HCT116 (cell line): ENCODE measurements at regions not wholly inside any gene's neighbourhood (a gene's known extent, or its start where the extent isn't known, plus 50 kb on each side); places are given as distances from the start of the nearest gene placed in this dataset.

Experiments used
- CTCF ChIP-seq, 3 experiments: fragments of 200-600 bp in 1 of 3; sonication (generic) in 1 of 3; IDR thresholded peaks in 2 of 3; conservative IDR thresholded peaks in 1 of 3; 2 replicates each; pipeline ENCODE4 v1.5.1; 2012 to 2017; ENCODE audit warnings: low read depth in 2 of 3, low read length in 2 of 3, antibody characterized with exemption in 1 of 3, borderline replicate concordance in 1 of 3, control low read depth in 1 of 3, mild to moderate bottlenecking in 1 of 3, mixed read lengths in 1 of 3, mixed run types in 1 of 3, moderate library complexity in 1 of 3; ENCODE audit not compliant: insufficient read depth in 1 of 3
- EZH2 ChIP-seq: fragments of 200-600 bp; sonication (generic); IDR thresholded peaks from 2 replicates; pipeline ENCODE4 v1.6.1; 2017; ENCODE audit warnings: antibody characterized with exemption, mixed run types
- EZH2phosphoT487 ChIP-seq: fragments of 200-600 bp; IDR thresholded peaks from 2 replicates; pipeline ENCODE4 v1.6.1; 2018; ENCODE audit warnings: antibody characterized with exemption, borderline replicate concordance
- FOSL1 ChIP-seq: IDR thresholded peaks from 2 replicates; pipeline ENCODE4 v1.6.1; 2012; ENCODE audit warnings: low read depth
- JUND ChIP-seq: IDR thresholded peaks from 2 replicates; pipeline ENCODE4 v1.6.1; 2012
- POLR2A ChIP-seq: IDR thresholded peaks from 2 replicates; pipeline ENCODE4 v1.7.0; 2011; ENCODE audit warnings: borderline replicate concordance; ENCODE audit not compliant: insufficient read depth, insufficient read length; ENCODE audit errors: extremely low read depth
- POLR2AphosphoS5 ChIP-seq: IDR thresholded peaks from 2 replicates; pipeline ENCODE4 v1.6.1; 2011; ENCODE audit warnings: mild to moderate bottlenecking, low read depth, low read length, moderate library complexity
- RAD21 ChIP-seq: IDR thresholded peaks from 2 replicates; pipeline ENCODE4 v1.6.1; 2012; ENCODE audit warnings: low read depth, mild to moderate bottlenecking
- SIN3A ChIP-seq: IDR thresholded peaks from 2 replicates; pipeline ENCODE4 v1.6.1; 2012; ENCODE audit warnings: low read depth
- SP1 ChIP-seq: IDR thresholded peaks from 2 replicates; pipeline ENCODE4 v1.6.1; 2012; ENCODE audit warnings: low read depth
- YY1 ChIP-seq: IDR thresholded peaks from 2 replicates; pipeline ENCODE4 v1.6.1; 2011; ENCODE audit warnings: low read length, low read depth, moderate library complexity, mild to moderate bottlenecking; ENCODE audit not compliant: insufficient replicate concordance; ENCODE audit errors: extremely low read depth
- TF ChIP-seq, protein P1 (sequence below): IDR thresholded peaks from 2 replicates; pipeline ENCODE4 v1.6.1; 2012
- TF ChIP-seq, protein P2 (sequence below): IDR thresholded peaks from 2 replicates; pipeline ENCODE4 v1.6.1; 2011; ENCODE audit warnings: mild to moderate bottlenecking, low read length, moderate library complexity; ENCODE audit not compliant: insufficient replicate concordance; ENCODE audit errors: extremely low read depth
- TF ChIP-seq, protein P3 (sequence below): IDR thresholded peaks from 2 replicates; pipeline ENCODE4 v1.6.1; 2012; ENCODE audit warnings: low read depth

DNA sequence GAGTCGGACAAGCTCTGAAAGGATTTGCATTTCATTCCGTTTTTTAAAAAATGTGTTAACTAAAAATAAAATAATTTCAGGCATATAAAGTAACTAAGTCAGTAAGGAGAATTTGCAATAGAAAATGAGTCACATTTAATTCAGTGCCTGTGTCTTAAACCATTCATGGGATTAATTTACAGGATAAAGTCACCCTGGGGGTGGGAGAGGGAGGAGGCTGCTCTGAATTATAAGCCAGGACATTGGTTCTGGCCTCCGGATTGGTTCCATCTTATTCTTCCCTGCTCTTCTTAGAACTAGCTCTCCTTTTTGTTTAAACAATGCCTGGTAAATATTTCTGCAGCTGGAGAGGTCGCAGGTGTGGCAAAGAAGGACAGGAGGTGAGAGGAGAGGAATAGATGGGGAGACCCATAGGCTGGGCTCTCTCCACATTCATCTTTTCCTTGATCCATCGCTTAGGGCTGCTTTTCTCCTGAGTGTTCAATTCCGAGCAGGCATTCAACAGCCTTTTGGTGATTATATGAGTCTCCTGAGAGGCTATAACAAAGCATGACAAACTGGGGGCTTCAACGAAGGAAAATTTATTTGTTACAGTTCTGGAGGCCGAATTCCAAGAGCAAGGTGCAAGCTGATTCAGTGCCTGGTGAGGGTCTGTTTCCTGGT, 319.2 kb downstream of the PHKB start:
- TF ChIP-seq RAD21 (no peak), CTCF (IDR thresholded peaks at IDR 0.05 in 2 of 3, conservative IDR thresholded peaks at IDR 0.05 in 1 of 3; ENCODE audit: borderline replicate concordance in 1 of 3, insufficient read depth in 1 of 3, low read depth in 2 of 3, low read length in 2 of 3) (no peak), EZH2phosphoT487 (no peak), EZH2 (no peak), POLR2A (no peak), SIN3A (no peak), SP1 (no peak), YY1 (no peak), POLR2AphosphoS5 (no peak), FOSL1 (no peak), JUND (no peak)
- TF ChIP-seq, protein P1, sequence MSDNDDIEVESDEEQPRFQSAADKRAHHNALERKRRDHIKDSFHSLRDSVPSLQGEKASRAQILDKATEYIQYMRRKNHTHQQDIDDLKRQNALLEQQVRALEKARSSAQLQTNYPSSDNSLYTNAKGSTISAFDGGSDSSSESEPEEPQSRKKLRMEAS: no peak
- TF ChIP-seq, protein P2, sequence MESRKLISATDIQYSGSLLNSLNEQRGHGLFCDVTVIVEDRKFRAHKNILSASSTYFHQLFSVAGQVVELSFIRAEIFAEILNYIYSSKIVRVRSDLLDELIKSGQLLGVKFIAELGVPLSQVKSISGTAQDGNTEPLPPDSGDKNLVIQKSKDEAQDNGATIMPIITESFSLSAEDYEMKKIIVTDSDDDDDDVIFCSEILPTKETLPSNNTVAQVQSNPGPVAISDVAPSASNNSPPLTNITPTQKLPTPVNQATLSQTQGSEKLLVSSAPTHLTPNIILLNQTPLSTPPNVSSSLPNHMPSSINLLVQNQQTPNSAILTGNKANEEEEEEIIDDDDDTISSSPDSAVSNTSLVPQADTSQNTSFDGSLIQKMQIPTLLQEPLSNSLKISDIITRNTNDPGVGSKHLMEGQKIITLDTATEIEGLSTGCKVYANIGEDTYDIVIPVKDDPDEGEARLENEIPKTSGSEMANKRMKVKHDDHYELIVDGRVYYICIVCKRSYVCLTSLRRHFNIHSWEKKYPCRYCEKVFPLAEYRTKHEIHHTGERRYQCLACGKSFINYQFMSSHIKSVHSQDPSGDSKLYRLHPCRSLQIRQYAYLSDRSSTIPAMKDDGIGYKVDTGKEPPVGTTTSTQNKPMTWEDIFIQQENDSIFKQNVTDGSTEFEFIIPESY: no peak
- TF ChIP-seq, protein P3, sequence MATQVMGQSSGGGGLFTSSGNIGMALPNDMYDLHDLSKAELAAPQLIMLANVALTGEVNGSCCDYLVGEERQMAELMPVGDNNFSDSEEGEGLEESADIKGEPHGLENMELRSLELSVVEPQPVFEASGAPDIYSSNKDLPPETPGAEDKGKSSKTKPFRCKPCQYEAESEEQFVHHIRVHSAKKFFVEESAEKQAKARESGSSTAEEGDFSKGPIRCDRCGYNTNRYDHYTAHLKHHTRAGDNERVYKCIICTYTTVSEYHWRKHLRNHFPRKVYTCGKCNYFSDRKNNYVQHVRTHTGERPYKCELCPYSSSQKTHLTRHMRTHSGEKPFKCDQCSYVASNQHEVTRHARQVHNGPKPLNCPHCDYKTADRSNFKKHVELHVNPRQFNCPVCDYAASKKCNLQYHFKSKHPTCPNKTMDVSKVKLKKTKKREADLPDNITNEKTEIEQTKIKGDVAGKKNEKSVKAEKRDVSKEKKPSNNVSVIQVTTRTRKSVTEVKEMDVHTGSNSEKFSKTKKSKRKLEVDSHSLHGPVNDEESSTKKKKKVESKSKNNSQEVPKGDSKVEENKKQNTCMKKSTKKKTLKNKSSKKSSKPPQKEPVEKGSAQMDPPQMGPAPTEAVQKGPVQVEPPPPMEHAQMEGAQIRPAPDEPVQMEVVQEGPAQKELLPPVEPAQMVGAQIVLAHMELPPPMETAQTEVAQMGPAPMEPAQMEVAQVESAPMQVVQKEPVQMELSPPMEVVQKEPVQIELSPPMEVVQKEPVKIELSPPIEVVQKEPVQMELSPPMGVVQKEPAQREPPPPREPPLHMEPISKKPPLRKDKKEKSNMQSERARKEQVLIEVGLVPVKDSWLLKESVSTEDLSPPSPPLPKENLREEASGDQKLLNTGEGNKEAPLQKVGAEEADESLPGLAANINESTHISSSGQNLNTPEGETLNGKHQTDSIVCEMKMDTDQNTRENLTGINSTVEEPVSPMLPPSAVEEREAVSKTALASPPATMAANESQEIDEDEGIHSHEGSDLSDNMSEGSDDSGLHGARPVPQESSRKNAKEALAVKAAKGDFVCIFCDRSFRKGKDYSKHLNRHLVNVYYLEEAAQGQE: no peak
